ENCODE measurements at regions not wholly inside any gene's neighbourhood (a gene's known extent, or its start where the extent isn't known, plus 50 kb on each side); places are given as distances from the start of the nearest gene placed in this dataset.

DNA sequence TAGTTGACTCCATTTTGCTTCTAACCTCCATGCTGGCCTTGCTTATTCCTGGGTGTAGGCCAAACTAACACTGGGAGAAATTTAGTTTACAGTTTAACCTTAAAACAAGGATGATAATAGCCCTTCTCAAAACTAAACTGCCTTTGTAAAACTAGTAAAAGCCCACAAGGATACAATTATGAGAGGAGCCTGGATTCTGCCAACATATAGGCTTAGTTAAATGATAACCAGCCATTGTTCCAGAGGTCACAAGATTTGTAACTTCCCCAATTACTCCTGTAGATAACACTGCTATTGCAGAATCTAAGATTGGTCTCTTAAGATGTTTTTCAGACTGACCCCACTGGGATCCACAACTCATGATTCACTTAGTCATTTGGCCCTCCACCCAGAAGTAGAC, 2300.3 kb upstream of the C9orf72 start:
- TF ChIP-seq, protein P1, sequence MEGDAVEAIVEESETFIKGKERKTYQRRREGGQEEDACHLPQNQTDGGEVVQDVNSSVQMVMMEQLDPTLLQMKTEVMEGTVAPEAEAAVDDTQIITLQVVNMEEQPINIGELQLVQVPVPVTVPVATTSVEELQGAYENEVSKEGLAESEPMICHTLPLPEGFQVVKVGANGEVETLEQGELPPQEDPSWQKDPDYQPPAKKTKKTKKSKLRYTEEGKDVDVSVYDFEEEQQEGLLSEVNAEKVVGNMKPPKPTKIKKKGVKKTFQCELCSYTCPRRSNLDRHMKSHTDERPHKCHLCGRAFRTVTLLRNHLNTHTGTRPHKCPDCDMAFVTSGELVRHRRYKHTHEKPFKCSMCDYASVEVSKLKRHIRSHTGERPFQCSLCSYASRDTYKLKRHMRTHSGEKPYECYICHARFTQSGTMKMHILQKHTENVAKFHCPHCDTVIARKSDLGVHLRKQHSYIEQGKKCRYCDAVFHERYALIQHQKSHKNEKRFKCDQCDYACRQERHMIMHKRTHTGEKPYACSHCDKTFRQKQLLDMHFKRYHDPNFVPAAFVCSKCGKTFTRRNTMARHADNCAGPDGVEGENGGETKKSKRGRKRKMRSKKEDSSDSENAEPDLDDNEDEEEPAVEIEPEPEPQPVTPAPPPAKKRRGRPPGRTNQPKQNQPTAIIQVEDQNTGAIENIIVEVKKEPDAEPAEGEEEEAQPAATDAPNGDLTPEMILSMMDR (IDR thresholded peaks at IDR 0.05), result no peak
- no peak for TF ChIP-seq POLR2A (IDR thresholded peaks at IDR 0.05)

Measured in testis (tissue), 2 donors.